HG03565 (cell line): ENCODE measurements at regions not wholly inside any gene's neighbourhood (a gene's known extent, or its start where the extent isn't known, plus 50 kb on each side); places are given as distances from the start of the nearest gene placed in this dataset.
"Not testable (repeated sequence)": the region's sequence is repeated elsewhere in the genome, so short reads cannot be mapped to it uniquely, and the experiment has no call there.

Experiments used
- ATAC-seq: cut with Tn5 transposase; IDR thresholded peaks from one replicate; pipeline ENCODE4 v1.9.1; 2021; ENCODE audit warnings: mild to moderate bottlenecking, moderate library complexity; ENCODE audit not compliant: unreplicated experiment

DNA sequence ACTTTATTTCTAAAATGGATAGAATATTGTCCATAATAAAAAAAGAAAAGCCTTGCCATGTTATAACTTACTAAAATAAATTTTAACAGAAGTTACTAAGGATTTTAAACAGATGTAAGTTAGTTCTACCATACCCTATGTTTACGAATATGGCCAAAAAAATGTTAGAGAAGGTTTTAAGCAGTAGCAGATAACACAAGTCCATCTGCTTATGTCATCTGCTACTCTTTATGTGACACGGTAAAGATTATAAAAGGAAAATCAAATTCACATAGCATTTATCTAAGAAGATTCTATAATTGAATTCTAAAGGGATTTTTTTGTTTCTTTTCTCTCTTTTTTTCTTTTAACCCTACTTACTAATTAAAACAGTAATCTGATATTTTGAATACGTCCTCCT lies 114.2 kb upstream of the MIR17HG start:
- no peak for ATAC-seq

DNA sequence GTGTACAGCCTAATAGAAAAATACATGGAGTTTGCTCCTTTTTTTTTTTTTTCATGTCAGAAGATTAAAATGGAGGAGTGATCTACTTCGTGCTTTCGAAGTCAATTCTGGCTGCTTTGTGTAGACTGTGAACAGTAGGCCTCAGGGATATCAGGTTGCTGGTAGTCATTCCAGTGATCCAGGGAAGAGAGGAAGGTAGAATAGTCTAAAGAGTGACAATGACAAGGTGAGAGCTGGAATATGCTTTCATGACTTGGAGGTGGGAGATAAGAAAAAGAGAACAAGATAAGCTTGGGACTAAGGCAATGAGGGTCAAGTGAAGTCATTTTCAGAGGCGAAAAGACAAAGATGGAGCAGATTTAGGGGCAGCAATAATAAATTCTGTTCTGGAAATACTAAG lies 111.3 kb upstream of the MIR17HG start:
- ATAC-seq = no peak

DNA sequence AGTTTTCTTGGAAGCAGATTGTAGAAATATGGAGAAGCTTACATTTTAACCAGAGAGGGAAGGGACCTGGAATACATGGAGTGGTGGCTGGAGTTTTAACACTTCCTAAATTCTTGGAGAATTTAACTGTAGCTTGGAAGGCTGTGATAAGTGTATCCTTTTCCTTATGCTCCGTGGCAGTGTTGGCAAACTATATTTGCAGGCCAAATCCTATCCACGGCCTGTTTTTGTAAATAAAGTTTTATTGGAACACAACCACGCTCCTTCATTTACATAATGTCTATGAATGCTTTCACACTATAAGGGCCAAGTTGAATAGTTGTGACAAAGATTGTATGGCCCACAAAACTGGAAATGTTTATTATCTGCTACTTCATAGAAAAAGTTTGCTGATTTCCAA lies 110.6 kb upstream of the MIR17HG start:
- no peak for ATAC-seq

DNA sequence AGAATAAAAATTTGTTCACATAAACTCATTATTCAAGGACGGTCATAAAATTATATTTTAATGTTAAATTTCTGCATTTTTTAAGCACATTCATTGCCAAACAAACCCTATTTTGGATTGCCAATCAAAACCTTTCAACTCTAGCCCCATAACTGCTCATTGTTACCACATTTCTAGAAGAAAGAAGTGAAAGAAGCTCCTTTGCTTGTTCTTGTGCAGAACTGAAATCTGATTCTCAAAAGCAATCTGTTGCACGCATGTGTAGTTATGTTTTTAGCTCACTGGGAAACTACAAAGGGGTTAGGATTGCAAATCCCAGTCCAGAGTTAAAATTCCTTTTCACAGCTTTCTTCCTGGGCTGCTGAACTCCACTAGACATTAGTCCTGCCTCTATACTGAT lies 109.5 kb upstream of the MIR17HG start:
- peak; percentile 81 for ATAC-seq

DNA sequence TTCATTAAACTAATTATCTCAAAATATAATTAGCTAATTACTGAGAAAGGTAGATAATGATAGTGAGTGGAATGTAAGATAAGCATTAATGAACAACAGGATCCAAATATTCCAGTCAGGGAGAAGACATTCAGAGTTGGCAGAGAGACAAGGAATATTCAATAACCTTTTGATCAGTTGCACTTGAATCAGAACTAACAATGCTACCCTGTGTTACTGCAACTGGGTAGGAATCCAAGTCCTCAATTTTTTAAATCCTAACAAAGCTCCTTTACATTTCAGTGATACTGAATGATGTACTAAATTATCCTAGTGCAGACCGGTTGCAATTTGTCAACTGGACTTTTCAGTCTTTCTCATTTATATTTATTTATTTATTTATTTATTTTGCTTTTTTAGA lies 107.1 kb upstream of the MIR17HG start:
- ATAC-seq = no peak

DNA sequence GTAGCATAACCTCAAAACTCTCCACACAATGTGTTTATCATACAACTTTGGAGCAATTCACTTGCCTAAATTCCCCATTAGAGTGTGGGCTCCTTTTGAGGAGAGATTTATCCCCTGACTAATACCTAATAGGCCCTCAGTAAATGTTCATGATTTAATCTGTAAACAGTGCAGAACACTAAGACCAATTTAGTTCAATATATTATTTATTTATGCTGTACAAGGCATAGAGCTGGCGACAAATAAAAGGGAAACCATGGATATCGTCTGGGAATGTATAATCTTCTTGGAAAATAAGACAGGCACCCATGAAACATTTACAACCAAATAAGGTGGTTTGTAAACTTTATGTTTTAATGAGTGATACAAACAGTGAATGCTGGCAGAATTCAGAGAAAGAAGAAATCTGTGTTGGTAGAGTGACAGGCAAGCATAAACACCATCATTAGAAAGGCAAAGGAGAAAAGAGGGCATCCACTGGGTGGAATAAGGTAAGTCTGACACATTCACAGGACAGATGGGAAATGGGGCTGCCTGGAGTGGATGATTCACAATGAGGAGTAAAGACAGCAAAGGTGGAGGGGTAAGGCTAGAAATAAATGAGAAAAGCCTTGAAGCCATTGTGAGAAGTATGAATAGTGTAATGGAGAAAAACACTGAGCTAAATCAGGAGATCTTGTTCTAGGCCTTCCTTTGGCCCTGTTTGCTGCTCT lies 106.1 kb upstream of the MIR17HG start:
- no peak for ATAC-seq

DNA sequence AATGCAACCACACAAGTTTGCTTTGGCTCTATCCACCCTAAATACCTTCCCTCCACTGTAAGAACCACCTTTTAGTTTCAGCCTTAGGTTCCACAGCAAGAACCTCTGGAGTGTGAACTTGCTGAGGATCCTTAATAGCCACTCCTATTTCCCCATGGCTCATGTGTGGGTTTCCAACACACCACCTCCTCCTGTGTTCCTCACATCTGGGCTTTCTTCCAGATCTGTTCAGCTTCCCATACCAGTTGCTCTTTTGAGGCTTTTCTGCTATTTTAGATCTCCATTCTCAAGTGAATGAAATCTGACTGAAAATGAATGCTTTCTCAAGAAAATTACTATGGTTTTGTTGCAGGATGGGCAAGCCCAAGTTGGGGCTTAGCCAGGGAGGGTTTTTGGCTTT lies 104.8 kb upstream of the MIR17HG start:
- ATAC-seq = no peak

DNA sequence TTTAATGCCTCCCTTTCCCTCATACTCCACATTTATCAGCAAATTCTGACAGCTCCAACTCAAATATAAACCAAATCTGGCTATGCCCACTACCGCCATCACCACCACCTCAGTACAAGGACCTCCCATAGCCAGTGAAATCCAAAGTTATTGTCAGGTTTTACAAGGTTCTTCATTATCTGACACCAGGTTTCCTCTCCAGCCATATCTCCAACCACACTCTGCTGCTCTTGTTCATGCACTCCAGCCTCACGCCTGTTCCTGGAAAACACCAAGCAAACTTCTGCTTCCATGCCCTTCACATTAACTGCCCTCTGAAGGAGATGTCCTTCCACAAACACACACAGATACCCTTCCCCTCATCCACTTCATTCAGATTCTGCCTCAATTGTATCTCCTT lies 102.2 kb upstream of the MIR17HG start:
- no peak for ATAC-seq

DNA sequence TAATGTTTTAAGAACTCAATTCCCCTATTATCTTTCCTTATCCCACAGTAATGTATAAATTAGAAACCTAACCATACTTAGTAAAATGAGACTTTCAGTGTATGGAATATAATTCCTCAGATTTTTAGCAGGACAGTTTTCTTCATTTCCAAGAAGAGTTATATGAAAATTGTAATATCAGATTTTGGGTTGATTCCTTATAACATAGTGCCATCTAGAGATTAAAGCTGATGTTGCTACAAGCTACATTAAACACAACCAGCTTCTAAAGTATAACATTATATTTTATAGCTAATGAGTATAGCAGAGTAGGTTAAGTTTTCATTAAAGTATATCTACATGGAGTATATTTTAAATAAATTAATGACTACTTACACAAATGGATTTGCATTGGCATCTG lies 99.7 kb upstream of the MIR17HG start:
- no peak for ATAC-seq

DNA sequence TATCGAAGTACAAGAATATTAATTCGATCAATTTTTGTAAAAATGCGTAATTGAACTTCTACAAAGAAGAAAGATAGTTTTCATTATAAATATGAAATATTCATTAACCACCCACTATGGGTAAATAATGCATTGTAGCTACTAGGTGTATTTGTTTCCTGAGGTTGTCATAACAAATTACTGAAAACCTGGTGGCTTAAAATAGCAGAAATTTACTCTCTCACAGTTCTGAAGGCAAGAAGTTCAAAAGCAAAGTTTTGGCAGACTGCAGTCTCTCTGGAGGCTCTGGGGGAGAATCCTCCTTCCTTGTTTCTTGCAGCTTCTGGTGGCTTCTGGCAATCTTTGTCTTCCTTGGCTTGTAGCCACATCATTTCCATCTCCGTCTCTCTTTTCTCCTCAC lies 99.2 kb upstream of the MIR17HG start:
- no peak for ATAC-seq

DNA sequence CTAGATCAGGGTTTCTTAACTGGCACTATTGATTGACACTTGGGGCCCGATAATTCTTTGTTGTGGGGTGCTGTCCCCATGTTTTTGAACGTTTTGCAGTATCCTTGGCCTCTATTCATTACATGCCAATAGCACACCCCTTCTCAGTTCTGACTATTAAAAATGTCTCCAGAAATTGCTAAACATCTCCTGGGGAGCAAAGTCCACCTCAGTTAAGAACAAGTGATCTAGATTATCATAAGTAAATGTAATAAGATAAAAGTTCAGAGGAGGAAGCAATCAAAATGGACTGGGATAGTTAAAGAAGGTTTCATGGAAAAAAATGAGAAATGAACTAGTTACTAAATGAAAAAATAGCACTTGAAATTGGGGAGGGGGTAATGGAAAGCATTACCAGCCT lies 98.1 kb upstream of the MIR17HG start:
- no peak for ATAC-seq

DNA sequence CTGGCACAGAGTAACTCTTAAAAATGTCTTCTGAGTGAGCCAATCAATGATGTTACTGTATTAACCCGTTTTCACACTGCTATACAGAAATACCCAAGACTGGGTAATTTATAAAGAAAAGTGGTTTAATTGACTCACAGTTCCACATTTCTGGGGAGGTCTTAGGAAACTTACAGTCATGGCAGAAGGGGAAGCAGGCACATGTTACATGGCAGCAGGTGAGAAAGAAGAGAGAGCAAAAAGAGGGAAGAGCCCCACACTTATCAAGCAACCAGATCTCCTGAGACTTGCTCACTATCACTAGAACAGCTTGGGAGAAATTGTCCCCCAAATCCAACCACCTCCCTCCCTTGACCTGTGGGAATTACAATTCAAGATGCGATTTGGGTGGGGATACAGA lies 97.6 kb upstream of the MIR17HG start:
- no peak for ATAC-seq

DNA sequence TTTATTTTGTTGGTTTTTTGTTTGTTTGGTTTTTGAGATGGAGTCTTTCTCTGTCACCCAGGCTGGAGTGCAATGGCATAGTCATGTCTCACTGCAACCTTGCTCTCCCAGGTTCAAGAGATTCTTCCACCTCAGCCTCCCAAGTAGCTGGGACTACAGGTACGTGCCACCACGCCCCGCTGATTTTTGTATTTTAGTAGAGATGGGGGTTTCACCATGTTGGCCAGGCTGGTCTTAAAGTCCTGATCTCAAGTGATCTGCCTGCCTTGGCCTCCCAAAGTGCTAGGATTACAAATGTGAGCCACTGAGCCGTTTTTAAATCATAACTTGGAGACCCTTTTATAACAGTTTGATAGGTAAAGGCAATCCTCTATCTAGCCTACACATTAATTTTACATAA lies 95.9 kb upstream of the MIR17HG start:
- not testable (repeated sequence) for ATAC-seq

DNA sequence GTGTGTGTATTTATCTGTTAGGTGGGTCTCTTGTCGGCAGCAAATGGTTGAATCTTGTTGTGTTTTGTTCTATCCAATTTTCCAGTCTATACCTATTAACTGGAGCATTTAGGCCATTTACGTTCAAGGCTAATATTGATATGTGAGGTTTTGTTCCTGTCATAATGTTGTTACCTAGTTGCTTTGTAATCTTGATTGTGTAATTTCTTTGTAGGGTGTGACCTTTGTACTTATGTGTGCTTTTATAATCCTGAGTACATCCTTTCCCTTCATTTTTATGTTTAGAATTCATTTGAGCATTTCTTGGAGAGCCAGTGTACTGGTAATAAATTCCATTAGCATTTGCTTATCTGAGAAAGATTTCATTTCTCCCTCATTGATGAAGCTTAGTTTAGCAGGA lies 83.0 kb upstream of the MIR17HG start:
- no peak for ATAC-seq

DNA sequence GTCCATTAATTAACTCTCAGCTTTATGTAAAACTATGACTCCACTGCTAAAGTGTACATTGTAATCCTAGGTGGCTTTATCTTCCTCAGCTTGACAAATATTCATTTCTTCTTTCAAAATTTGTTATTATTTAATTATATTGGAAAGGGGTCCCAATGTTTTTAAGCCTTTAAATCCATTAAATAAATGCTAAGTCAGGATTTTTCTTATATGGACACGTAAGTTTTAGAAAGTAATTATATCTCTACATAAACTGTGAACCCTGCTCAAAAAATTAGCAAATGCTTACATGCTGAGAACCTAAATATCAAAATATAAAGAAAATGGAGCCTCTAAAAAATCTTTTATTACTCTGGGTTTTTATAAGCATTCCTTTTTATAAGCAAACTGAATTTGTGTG lies 78.2 kb upstream of the MIR17HG start:
- ATAC-seq = no peak

DNA sequence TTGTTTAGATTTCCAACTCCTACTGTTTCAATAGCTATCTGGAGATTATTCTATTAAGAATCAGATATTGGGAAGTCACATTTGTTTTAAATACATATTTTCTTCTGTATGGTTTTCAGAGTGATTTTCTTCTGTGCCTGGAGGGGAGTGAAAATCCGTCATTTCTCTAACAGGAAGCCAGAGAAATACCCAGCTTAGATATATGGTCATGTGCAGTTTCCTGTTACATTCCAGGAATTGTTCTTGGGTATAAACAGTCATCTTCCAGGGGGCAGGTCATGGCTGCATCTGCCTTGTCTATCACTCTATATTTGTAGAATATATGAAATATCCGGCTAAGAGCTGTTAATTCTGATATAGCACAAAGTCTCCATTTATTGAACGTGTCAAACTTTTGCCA lies 77.5 kb upstream of the MIR17HG start:
- ATAC-seq = no peak

DNA sequence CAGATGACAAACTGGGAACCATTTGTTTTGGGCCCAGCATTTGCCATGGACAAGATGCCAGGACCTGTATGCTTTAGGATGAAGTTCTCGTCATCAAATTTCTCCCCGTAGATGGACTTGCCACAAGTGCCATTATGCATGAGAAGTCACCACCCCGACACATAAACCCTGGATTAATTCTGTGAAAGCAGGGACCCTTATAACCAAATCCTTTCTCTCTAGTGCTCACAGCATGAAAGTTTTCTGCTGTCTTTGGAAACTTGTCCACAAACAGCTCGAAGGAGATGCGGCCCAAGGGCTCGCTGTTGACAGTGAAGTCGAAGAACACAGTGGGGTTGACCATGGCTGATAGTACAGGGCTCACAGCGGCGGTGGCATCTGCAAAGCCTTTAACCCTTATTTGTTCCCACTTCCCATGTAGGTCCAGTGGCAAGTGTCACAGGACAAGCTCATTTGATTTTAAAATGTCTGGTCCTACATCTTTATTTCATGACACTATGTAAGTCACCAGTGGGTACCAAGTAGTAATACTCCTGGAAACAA lies 75.2 kb upstream of the MIR17HG start:
- ATAC-seq = no peak

DNA sequence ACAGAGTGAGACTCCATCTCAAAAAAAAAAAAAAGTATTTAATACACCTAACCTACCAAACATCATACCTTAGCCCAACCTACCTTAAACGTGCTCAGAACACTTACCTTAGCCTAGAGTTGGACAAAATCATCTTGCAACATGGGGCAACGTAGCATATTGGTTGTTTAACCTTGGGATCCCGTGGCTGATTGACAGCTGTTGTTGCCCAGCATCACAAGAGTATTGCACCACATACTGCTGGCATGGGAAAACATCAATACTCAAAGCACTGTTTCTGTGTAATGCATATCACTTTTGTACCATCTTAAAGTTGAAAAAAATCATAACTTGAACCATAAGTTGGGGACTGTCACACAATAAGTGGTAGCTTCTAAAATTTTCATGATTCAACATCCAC lies 73.8 kb upstream of the MIR17HG start:
- no peak for ATAC-seq

DNA sequence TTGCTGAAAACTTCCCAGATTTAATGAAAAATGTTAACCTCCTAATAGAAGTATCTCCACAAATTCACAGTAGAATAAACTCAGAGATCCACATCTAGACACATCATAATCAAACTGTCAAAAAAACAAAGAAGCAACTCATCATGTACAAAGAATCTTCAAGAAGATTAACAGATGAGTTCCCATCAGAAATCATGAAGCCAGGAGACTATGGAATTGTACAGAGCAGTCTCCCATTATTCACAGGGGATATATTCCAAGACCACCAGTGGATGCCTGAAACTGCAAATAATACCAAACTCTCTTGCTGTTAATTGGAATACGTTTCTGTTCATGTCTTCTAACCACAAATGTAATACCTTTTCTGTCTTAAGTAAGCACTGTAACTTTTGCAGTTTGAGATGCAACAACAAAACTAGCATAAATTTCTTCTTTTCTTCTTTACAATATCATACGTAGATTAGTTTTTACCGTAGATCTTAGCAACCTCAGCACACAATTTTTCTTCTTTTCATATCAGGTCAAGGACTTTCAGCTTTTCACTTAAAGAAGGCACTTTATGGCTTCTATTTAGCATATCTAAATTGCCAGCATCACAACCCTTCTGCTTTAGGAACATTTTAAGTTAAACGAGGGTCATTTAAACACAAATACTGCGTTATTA lies 70.3 kb upstream of the MIR17HG start:
- ATAC-seq = no peak

DNA sequence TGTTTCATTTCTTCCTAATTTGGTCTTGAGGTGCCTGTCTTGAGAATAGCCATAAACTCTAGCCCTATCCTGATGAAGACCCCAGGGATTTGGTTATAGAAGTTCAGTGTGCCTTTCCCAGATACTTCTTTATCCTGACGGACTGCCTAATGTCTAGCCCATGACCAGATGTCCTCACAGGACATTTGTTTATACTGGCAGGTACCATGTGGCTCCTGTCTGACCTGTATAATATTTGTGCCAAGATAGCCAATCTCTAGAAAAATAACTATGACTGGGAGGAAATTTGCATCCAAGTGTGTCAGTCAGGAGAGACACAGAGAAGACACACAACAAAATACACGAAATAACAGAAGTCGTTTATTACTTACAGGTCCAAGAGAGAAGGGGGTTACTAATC lies 69.2 kb upstream of the MIR17HG start:
- ATAC-seq = no peak

DNA sequence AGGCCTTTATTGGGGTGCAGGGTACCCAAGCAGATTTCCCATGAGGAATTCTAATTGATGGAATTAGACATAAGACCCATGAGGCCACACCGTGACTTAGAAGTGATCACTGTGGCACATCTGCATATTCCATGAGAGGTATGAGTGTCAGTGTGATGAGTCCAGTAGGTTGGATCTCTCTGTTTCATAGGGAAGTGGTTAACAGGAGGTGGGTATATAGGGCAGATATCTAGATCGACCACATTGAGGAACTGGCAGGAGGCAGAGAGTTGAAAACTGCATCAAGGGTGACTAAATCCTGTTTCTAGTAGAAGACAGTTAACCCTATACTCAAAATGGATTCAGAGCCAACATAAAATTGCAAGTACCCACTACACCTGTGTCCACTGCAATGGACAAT lies 68.6 kb upstream of the MIR17HG start:
- no peak for ATAC-seq

DNA sequence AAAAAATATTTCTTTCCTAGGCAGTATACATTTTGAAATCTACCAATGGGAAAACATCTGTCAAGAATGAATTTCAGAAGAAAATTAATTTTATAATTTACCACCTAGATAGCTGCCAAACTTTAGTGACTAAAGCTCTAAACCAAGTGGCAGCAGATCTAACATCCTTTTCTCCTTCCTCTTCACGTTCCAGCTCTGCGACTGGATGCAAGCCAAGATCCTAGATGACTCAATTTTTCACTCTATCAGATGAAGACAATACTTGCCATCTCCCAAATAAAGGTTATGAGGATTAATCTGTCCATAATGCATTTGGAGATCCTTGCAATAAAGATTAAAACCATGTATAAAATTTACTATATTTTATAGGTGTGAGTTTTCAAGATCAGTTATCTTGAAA lies 66.7 kb upstream of the MIR17HG start:
- no peak for ATAC-seq

DNA sequence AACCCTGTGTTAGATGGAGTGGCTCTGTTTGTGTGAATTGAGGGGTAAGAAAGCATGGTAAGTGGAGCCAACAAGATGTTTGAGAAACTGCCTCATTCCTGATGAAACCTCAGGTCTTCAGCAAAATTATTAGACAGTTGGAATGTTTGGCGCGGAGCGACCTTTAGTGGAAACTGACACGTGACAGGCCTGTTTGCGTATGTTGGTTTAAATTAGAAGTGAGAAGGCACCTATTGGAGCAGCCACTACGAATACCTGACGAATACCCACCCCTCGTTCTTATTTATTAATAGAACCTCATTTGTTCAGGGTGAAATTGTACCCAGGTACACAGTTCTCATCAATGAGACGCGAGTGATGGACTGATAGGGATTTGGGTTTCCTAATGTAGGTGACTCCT lies 63.2 kb upstream of the MIR17HG start:
- ATAC-seq = no peak
